ENCODE measurements at regions not wholly inside any gene's neighbourhood (a gene's known extent, or its start where the extent isn't known, plus 50 kb on each side); places are given as distances from the start of the nearest gene placed in this dataset.

GRCh38 chr5:124839371-124839998 is 93.0 kb upstream of the ZNF608 start:
- DNase-seq (ENCODE audit: low spot score) = no peak

GRCh38 chr5:124841829-124842712 is 95.6 kb upstream of the ZNF608 start:
- DNase-seq (ENCODE audit: low spot score) = peak; percentile 19

- no peak for DNase-seq (ENCODE audit: low spot score)
Observed at GRCh38 chr5:124842725-124843595, 96.5 kb upstream of the ZNF608 start.

- DNase-seq (ENCODE audit: low spot score) = peak; percentile 59
Observed at GRCh38 chr5:124843596-124843899, 97.1 kb upstream of the ZNF608 start.

- no peak for DNase-seq (ENCODE audit: low spot score)
Observed at GRCh38 chr5:124844371-124844920, 98.0 kb upstream of the ZNF608 start.

GRCh38 chr5:124847907-124848306 is 101.5 kb upstream of the ZNF608 start:
- no peak for DNase-seq (ENCODE audit: low spot score)

GRCh38 chr5:124849774-124850173 is 103.3 kb upstream of the ZNF608 start:
- no peak for DNase-seq (ENCODE audit: low spot score)

- DNase-seq (ENCODE audit: low spot score) = no peak
Observed at GRCh38 chr5:124856726-124857125, 110.3 kb upstream of the ZNF608 start.

- DNase-seq (ENCODE audit: low spot score) = no peak
Observed at GRCh38 chr5:124858612-124859011, 112.2 kb upstream of the ZNF608 start.

- no peak for DNase-seq (ENCODE audit: low spot score)
Observed at GRCh38 chr5:124859027-124859426, 112.6 kb upstream of the ZNF608 start.

GRCh38 chr5:124859556-124860290 is 113.3 kb upstream of the ZNF608 start:
- DNase-seq (ENCODE audit: low spot score) = no peak

- DNase-seq (ENCODE audit: low spot score) = no peak
Observed at GRCh38 chr5:124860291-124860655, 113.8 kb upstream of the ZNF608 start.

GRCh38 chr5:124865066-124865465 is 118.6 kb upstream of the ZNF608 start:
- DNase-seq (ENCODE audit: low spot score) = no peak

- no peak for DNase-seq (ENCODE audit: low spot score)
Observed at GRCh38 chr5:124865603-124866354, 119.3 kb upstream of the ZNF608 start.

- no peak for DNase-seq (ENCODE audit: low spot score)
Observed at GRCh38 chr5:124866355-124867136, 120.1 kb upstream of the ZNF608 start.

GRCh38 chr5:124867137-124867704 is 120.8 kb upstream of the ZNF608 start:
- peak; percentile 78 for DNase-seq (ENCODE audit: low spot score)

- no peak for DNase-seq (ENCODE audit: low spot score)
Observed at GRCh38 chr5:124868676-124869075, 122.2 kb upstream of the ZNF608 start.

GRCh38 chr5:124869426-124870033 is 123.1 kb upstream of the ZNF608 start:
- DNase-seq (ENCODE audit: low spot score) = no peak

- no peak for DNase-seq (ENCODE audit: low spot score)
Observed at GRCh38 chr5:124870070-124870469, 123.6 kb upstream of the ZNF608 start.

All from H4 (cell line).